ENCODE measurements at regions not wholly inside any gene's neighbourhood (a gene's known extent, or its start where the extent isn't known, plus 50 kb on each side); places are given as distances from the start of the nearest gene placed in this dataset.

DNA sequence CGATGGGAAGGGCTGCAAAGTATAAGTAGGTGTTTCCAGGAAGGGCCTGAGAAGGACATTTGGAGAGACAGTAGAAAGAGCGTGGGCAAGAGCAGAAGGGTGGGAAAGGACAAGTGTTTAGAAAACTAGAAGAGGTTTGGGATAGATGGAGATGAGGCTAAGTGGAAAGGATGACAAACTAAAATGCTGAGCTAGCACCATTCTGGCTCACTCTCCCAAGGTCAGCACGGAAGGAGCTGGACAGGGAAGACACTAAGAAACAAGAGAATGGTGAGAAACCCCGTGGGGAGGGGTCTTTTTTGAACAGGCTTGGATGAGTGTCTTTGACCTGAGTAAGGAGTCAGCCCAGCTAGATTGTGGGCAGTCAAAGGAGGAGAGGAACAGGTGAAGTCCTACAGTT, 286.0 kb downstream of the CDK5RAP2 start:
- WGBS: 75% methylated on average over 4 of the region's 4 CpGs
- peaks cover 0 to 1% (median 0%) of the 10 kb centered on the region in 4 donors for H3K9me3 ChIP-seq (ENCODE audit: control insufficient read depth in 4 of 4, low read length in 3 of 4)
- no peak for TF ChIP-seq RAD21 (IDR thresholded peaks at IDR 0.05)
- TF ChIP-seq, protein P1, sequence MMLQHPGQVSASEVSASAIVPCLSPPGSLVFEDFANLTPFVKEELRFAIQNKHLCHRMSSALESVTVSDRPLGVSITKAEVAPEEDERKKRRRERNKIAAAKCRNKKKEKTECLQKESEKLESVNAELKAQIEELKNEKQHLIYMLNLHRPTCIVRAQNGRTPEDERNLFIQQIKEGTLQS (IDR thresholded peaks at IDR 0.05): no peak
- no peak for TF ChIP-seq JUND (IDR thresholded peaks at IDR 0.05)
- TF ChIP-seq, protein P2, sequence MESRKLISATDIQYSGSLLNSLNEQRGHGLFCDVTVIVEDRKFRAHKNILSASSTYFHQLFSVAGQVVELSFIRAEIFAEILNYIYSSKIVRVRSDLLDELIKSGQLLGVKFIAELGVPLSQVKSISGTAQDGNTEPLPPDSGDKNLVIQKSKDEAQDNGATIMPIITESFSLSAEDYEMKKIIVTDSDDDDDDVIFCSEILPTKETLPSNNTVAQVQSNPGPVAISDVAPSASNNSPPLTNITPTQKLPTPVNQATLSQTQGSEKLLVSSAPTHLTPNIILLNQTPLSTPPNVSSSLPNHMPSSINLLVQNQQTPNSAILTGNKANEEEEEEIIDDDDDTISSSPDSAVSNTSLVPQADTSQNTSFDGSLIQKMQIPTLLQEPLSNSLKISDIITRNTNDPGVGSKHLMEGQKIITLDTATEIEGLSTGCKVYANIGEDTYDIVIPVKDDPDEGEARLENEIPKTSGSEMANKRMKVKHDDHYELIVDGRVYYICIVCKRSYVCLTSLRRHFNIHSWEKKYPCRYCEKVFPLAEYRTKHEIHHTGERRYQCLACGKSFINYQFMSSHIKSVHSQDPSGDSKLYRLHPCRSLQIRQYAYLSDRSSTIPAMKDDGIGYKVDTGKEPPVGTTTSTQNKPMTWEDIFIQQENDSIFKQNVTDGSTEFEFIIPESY (IDR thresholded peaks at IDR 0.05): no peak
- TF ChIP-seq, protein P3, sequence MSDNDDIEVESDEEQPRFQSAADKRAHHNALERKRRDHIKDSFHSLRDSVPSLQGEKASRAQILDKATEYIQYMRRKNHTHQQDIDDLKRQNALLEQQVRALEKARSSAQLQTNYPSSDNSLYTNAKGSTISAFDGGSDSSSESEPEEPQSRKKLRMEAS (IDR thresholded peaks at IDR 0.05): no peak
- TF ChIP-seq, protein P4, sequence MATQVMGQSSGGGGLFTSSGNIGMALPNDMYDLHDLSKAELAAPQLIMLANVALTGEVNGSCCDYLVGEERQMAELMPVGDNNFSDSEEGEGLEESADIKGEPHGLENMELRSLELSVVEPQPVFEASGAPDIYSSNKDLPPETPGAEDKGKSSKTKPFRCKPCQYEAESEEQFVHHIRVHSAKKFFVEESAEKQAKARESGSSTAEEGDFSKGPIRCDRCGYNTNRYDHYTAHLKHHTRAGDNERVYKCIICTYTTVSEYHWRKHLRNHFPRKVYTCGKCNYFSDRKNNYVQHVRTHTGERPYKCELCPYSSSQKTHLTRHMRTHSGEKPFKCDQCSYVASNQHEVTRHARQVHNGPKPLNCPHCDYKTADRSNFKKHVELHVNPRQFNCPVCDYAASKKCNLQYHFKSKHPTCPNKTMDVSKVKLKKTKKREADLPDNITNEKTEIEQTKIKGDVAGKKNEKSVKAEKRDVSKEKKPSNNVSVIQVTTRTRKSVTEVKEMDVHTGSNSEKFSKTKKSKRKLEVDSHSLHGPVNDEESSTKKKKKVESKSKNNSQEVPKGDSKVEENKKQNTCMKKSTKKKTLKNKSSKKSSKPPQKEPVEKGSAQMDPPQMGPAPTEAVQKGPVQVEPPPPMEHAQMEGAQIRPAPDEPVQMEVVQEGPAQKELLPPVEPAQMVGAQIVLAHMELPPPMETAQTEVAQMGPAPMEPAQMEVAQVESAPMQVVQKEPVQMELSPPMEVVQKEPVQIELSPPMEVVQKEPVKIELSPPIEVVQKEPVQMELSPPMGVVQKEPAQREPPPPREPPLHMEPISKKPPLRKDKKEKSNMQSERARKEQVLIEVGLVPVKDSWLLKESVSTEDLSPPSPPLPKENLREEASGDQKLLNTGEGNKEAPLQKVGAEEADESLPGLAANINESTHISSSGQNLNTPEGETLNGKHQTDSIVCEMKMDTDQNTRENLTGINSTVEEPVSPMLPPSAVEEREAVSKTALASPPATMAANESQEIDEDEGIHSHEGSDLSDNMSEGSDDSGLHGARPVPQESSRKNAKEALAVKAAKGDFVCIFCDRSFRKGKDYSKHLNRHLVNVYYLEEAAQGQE (IDR thresholded peaks at IDR 0.05): no peak
- TF ChIP-seq YY1 (IDR thresholded peaks at IDR 0.05): no peak
- TF ChIP-seq HNF4G (IDR thresholded peaks at IDR 0.05): no peak
- no peak for TF ChIP-seq SP1 (IDR thresholded peaks at IDR 0.05)
- no peak for TF ChIP-seq EGR1 (IDR thresholded peaks at IDR 0.05; ENCODE audit: low read depth in 2 of 2)
- no peak for TF ChIP-seq HNF4A (conservative IDR thresholded peaks at IDR 0.05)
- TF ChIP-seq NR2F2 (IDR thresholded peaks at IDR 0.05): no peak
- no peak for TF ChIP-seq TAF1 (conservative IDR thresholded peaks at IDR 0.05)
- TF ChIP-seq, protein P5, sequence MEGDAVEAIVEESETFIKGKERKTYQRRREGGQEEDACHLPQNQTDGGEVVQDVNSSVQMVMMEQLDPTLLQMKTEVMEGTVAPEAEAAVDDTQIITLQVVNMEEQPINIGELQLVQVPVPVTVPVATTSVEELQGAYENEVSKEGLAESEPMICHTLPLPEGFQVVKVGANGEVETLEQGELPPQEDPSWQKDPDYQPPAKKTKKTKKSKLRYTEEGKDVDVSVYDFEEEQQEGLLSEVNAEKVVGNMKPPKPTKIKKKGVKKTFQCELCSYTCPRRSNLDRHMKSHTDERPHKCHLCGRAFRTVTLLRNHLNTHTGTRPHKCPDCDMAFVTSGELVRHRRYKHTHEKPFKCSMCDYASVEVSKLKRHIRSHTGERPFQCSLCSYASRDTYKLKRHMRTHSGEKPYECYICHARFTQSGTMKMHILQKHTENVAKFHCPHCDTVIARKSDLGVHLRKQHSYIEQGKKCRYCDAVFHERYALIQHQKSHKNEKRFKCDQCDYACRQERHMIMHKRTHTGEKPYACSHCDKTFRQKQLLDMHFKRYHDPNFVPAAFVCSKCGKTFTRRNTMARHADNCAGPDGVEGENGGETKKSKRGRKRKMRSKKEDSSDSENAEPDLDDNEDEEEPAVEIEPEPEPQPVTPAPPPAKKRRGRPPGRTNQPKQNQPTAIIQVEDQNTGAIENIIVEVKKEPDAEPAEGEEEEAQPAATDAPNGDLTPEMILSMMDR (IDR thresholded peaks at IDR 0.05; ENCODE audit: low read depth, low read length, missing input control): no peak
- TF ChIP-seq FOXA2 (IDR thresholded peaks at IDR 0.05): no peak
- TF ChIP-seq FOXA1 (IDR thresholded peaks at IDR 0.05): no peak
- no peaks in the 10 kb centered on the region for H3K36me3 ChIP-seq (ENCODE audit: control insufficient read depth in 4 of 4, insufficient read depth in 3 of 4, low read depth in 1 of 4, low read length in 3 of 4)
- no peak overlapping the region for H3K9ac ChIP-seq (ENCODE audit: low read depth in 1 of 2, low read length in 2 of 2)
- H3K4me3 ChIP-seq (ENCODE audit: low read depth in 1 of 3, low read length in 3 of 3): no peak overlapping the region
- H3K27me3 ChIP-seq (ENCODE audit: control insufficient read depth in 4 of 4, insufficient read depth in 4 of 4, low read length in 3 of 4): no peaks in the 10 kb centered on the region
- no peaks in the 10 kb centered on the region for H3K4me1 ChIP-seq (ENCODE audit: control insufficient read depth in 4 of 4, insufficient read depth in 4 of 4, low read length in 3 of 4)
- DNase-seq (ENCODE audit: low spot score): no peak
- no peak overlapping the region for H3K27ac ChIP-seq (ENCODE audit: low read depth in 1 of 2, low read length in 2 of 2)

DNA sequence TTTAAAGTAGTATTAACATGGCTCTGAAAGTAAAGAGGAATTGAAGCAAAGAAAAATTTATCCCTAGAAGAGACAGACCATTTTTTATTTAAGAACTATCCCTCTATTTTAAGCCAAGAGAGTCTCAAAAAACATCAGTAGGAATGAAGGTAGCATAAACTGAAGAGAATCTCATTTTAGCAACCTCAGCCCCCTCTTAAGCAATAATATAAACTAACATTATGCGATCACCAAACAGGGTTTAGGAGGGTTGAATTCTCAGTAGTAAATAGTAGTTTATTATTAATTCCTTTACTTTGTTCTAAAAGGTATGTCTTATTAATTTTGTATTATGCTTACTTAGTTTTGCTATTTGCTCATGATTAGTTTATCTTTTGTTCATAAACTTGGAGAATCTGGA, 287.4 kb downstream of the CDK5RAP2 start:
- no peaks in the 10 kb centered on the region for H3K36me3 ChIP-seq (ENCODE audit: control insufficient read depth in 4 of 4, insufficient read depth in 3 of 4, low read depth in 1 of 4, low read length in 3 of 4)
- DNase-seq (ENCODE audit: low spot score): no peak
- 0% methylated on average over 1 of the region's 1 CpG for WGBS
- TF ChIP-seq RAD21 (IDR thresholded peaks at IDR 0.05) (no peak), HNF4G (IDR thresholded peaks at IDR 0.05) (no peak), RXRA (IDR thresholded peaks at IDR 0.05) (peak in 1 of 2 donors; percentile 14)
- TF ChIP-seq, protein P4 (IDR thresholded peaks at IDR 0.05): no peak
- TF ChIP-seq, protein P1 (IDR thresholded peaks at IDR 0.05): no peak
- H3K27me3 ChIP-seq (ENCODE audit: control insufficient read depth in 4 of 4, insufficient read depth in 4 of 4, low read length in 3 of 4): no peaks in the 10 kb centered on the region
- H3K9me3 ChIP-seq (ENCODE audit: control insufficient read depth in 4 of 4, low read length in 3 of 4): peaks cover 0 to 1% (median 0%) of the 10 kb centered on the region in 4 donors
- no peak overlapping the region for H3K27ac ChIP-seq (ENCODE audit: low read depth in 1 of 2, low read length in 2 of 2)
- H3K9ac ChIP-seq (ENCODE audit: low read depth in 1 of 2, low read length in 2 of 2): no peak overlapping the region
- no peak overlapping the region for H3K4me3 ChIP-seq (ENCODE audit: low read depth in 1 of 3, low read length in 3 of 3)
- no peaks in the 10 kb centered on the region for H3K4me1 ChIP-seq (ENCODE audit: control insufficient read depth in 4 of 4, insufficient read depth in 4 of 4, low read length in 3 of 4)

All from liver (tissue), 8 donors.